ENCODE measurements at regions not wholly inside any gene's neighbourhood (a gene's known extent, or its start where the extent isn't known, plus 50 kb on each side); places are given as distances from the start of the nearest gene placed in this dataset.

DNA sequence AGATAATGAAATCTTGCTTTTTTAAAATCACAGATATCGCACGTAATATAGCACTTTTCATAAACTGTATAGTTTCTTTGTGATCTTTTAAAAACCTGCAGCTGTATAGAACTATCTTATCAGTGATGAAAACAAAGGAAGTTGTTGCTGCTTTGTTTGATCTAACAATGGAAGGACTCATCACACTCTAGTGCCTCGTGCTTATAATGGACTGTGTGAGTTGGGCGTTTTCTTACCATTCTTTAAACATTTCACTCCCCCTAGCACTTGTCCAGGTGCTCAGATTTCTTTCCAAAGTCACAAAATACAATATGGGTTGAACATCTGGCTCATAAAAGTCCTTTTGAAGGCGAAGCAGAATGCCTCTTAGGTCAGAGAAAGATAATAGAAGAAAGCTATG is 94.8 kb upstream of the SPATS2L start:
- Histone ChIP-seq H3K9me3 (ENCODE audit: low read length) (no peaks in the 10 kb centered on the region), H3K36me3 (ENCODE audit: insufficient read depth, low read length) (no peaks in the 10 kb centered on the region), H4K20me1 (ENCODE audit: insufficient read depth, low read length) (no peaks in the 10 kb centered on the region), H3K4me3 (ENCODE audit: low read depth, low read length, poor library complexity, severe bottlenecking) (no peak overlapping the region), H3K9me2 (ENCODE audit: insufficient read depth, low read length) (no peaks in the 10 kb centered on the region), H3K79me2 (ENCODE audit: insufficient read depth, low read depth, low read length) (no peaks in the 10 kb centered on the region), H3K4me2 (ENCODE audit: low read length) (no peak overlapping the region), H3K4me1 (ENCODE audit: insufficient read depth, low read length, poor library complexity, severe bottlenecking) (no peaks in the 10 kb centered on the region), H3K27ac (ENCODE audit: low read depth, low read length, poor library complexity, severe bottlenecking) (no peak overlapping the region), H2AFZ (ENCODE audit: low read length) (no peak overlapping the region)
- ChIA-PET CTCF (ENCODE audit: unreplicated experiment) (no interaction called here), POLR2A (interaction anchor here (0.6 kb wide), 1 partner anchor 16 kb away, joined by 3 read pairs; no protein-coding TSS in a partner anchor)
- no TSS peak for BruUV-seq (replicated peaks)
- TF ChIP-seq EZH2phosphoT487 (IDR thresholded peaks at IDR 0.05; ENCODE audit: borderline replicate concordance, low read depth, low read length), result no peak
- TF ChIP-seq, protein P1, sequence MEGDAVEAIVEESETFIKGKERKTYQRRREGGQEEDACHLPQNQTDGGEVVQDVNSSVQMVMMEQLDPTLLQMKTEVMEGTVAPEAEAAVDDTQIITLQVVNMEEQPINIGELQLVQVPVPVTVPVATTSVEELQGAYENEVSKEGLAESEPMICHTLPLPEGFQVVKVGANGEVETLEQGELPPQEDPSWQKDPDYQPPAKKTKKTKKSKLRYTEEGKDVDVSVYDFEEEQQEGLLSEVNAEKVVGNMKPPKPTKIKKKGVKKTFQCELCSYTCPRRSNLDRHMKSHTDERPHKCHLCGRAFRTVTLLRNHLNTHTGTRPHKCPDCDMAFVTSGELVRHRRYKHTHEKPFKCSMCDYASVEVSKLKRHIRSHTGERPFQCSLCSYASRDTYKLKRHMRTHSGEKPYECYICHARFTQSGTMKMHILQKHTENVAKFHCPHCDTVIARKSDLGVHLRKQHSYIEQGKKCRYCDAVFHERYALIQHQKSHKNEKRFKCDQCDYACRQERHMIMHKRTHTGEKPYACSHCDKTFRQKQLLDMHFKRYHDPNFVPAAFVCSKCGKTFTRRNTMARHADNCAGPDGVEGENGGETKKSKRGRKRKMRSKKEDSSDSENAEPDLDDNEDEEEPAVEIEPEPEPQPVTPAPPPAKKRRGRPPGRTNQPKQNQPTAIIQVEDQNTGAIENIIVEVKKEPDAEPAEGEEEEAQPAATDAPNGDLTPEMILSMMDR (conservative IDR thresholded peaks at IDR 0.05; ENCODE audit: low read length), result no peak
- intact Hi-C loops (cut with micrococcal nuclease; ENCODE audit: unreplicated experiment), result no loop called here
- no peak for DNase-seq (ENCODE audit: low spot score)

DNA sequence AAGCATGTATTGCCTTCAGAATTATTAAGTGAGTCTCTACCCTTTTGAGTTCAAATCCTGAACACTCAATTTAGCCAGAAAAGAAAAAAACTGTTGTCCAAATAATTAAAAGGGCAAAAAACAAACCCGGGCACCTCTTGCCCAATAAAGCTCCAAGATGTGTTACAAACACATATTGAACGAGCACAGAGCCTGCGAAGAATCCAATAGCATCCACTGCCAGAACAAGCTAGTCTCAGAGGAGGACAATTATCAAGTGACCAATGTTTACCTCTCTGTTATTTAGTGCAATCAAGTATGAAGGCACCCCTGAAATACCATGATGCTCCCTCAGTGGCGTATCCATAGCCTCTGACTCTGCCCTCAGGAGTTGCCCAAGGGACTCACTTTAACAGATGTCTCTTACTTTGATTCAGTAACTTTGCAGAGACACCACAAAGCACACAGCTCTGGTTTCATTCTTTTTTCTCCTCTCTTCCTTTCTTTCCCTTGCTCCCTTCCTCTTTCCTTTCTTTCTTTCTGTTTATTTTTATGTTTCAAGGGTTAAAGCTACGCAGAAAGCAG is 93.5 kb upstream of the SPATS2L start:
- CTCF ChIA-PET (ENCODE audit: unreplicated experiment), result no interaction called here
- no peaks in the 10 kb centered on the region for H3K9me3 ChIP-seq (ENCODE audit: low read length)
- POLR2A ChIA-PET, result interaction anchor here (0.6 to 1.2 kb wide), 2 partner anchors 23 to 256 kb away, joined by 3 to 5 read pairs; no protein-coding TSS in a partner anchor
- no TSS peak for BruUV-seq (replicated peaks)
- no peaks in the 10 kb centered on the region for H4K20me1 ChIP-seq (ENCODE audit: insufficient read depth, low read length)
- no peaks in the 10 kb centered on the region for H3K36me3 ChIP-seq (ENCODE audit: insufficient read depth, low read length)
- no peak overlapping the region for H3K27ac ChIP-seq (ENCODE audit: low read depth, low read length, poor library complexity, severe bottlenecking)
- intact Hi-C loops (cut with micrococcal nuclease; ENCODE audit: unreplicated experiment), result no loop called here
- H2AFZ ChIP-seq (ENCODE audit: low read length), result no peak overlapping the region
- no peaks in the 10 kb centered on the region for H3K4me1 ChIP-seq (ENCODE audit: insufficient read depth, low read length, poor library complexity, severe bottlenecking)
- H3K79me2 ChIP-seq (ENCODE audit: insufficient read depth, low read depth, low read length), result no peaks in the 10 kb centered on the region
- H3K4me3 ChIP-seq (ENCODE audit: low read depth, low read length, poor library complexity, severe bottlenecking), result no peak overlapping the region
- H3K9me2 ChIP-seq (ENCODE audit: insufficient read depth, low read length), result no peaks in the 10 kb centered on the region
- TF ChIP-seq, protein P1 (conservative IDR thresholded peaks at IDR 0.05; ENCODE audit: low read length), result no peak
- TF ChIP-seq EZH2phosphoT487 (IDR thresholded peaks at IDR 0.05; ENCODE audit: borderline replicate concordance, low read depth, low read length), result no peak
- DNase-seq (ENCODE audit: low spot score), result no peak
- no peak overlapping the region for H3K4me2 ChIP-seq (ENCODE audit: low read length)

DNA sequence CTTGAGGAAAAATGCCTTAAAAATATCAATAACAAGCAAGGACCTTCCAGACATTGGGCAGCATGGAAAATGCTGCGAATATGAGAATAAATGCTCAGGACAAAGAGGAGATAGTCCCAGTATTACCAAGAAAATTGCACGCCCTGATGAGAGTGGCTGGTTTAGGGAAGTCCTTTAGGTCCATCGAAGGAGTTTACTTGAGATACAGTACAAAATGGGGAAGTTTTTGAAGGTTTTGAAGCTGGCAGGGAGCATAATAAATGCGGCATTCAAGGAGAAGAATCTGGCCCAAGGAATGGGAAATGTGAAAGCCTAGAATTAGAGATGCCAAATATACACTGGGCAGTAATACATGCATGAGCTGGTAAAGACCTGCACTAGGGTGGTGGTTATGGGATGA is 90.2 kb upstream of the SPATS2L start:
- H3K4me2 ChIP-seq (ENCODE audit: low read length), result no peak overlapping the region
- POLR2A ChIA-PET, result interaction anchor here (1.0 to 1.3 kb wide), 2 partner anchors 11 to 28 kb away, joined by 3 to 5 read pairs; no protein-coding TSS in a partner anchor
- CTCF ChIA-PET (ENCODE audit: unreplicated experiment), result no interaction called here

More for the DNA sequence above, 90.2 kb upstream of the SPATS2L start:
- intact Hi-C loops (cut with micrococcal nuclease; ENCODE audit: unreplicated experiment), result no loop called here
- Histone ChIP-seq H3K9me2 (ENCODE audit: insufficient read depth, low read length) (no peaks in the 10 kb centered on the region), H3K4me3 (ENCODE audit: low read depth, low read length, poor library complexity, severe bottlenecking) (no peak overlapping the region), H3K9me3 (ENCODE audit: low read length) (no peaks in the 10 kb centered on the region), H3K4me1 (ENCODE audit: insufficient read depth, low read length, poor library complexity, severe bottlenecking) (no peaks in the 10 kb centered on the region), H3K36me3 (ENCODE audit: insufficient read depth, low read length) (no peaks in the 10 kb centered on the region), H4K20me1 (ENCODE audit: insufficient read depth, low read length) (no peaks in the 10 kb centered on the region), H2AFZ (ENCODE audit: low read length) (no peak overlapping the region), H3K27ac (ENCODE audit: low read depth, low read length, poor library complexity, severe bottlenecking) (no peak overlapping the region), H3K79me2 (ENCODE audit: insufficient read depth, low read depth, low read length) (no peaks in the 10 kb centered on the region)
- no TSS peak for BruUV-seq (replicated peaks)
- no peak for DNase-seq (ENCODE audit: low spot score)
- TF ChIP-seq, protein P1 (conservative IDR thresholded peaks at IDR 0.05; ENCODE audit: low read length), result no peak

Data from OCI-LY7 (cell line).